ENCODE measurements at regions not wholly inside any gene's neighbourhood (a gene's known extent, or its start where the extent isn't known, plus 50 kb on each side); places are given as distances from the start of the nearest gene placed in this dataset.
A peak's percentile ranks its signal among the peaks of the same experiment; 100 is the strongest.
"Not testable (repeated sequence)": the region's sequence is repeated elsewhere in the genome, so short reads cannot be mapped to it uniquely, and the experiment has no call there.

DNA sequence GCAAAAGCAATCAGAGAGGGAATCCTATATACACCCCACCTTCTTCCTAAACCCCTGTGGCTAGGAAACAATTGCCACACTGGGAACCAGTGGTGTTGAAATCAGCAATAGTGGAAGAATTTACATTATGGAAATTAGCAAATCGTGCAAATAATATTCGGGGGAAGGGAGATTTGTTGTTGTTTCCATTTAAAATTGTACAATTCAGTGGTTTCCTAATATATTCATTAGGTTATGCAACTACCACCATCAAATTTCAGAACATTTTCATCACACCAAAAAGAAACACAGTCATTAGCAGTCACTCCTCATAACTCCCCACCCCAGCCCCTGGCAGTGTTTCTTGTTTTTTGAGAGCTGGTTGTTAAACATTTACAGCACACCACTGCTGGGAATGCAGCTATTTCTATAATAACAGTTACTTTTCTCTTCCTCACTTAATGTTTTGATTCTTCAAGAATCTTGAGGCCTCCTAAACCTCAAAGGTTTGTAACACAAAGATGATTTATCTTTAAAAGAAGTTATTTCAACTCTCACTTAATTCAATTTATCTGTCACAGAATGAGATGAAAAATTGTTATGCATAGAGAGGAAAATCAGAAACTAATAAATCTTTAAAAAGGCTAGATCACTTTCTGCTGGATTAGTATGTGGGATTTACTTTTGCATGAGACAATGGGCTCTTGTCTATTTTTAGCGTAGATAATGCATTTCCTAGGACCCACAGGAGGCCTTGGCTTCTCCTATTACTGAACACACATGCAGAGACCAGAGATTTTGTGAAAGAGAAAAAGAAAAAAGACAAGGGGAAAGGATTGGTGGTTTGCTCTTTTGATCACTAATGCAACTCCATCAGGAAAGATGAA is 91.8 kb upstream of the DAPK1 start:
- no peak for DNase-seq (ENCODE audit: low read depth)

DNA sequence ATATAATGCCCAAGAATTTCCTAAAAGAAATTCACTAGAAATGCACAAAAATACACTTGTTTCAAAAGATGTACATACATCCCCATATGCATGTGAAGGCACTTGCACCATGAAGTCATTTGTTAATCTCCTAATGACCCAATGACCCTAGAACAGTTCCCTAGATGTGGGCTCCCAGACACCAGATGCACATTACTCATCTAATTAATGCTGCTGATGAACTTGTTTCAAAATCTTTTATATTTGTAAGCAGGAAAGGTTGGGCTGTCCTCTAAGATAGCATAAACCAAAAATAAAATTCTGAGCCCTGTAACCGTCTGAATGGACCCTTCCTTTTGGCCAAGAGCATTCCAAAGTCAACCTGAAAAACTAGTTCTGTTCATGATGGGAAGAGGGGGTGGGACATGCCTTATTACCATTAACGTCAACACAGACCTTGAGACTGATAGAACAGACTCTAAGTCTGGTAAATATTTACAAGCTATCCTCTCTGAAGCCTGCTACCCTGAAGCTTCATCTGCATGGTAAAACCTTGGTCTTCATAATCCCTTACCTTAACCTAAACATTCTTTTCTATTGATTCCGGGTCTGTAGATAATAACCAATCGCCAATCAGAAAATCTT is 91.0 kb upstream of the DAPK1 start:
- no peak for DNase-seq (ENCODE audit: low read depth)

- DNase-seq (ENCODE audit: low read depth), result peak; percentile 39
These were observed 87.3 kb upstream of the DAPK1 start for GRCh38 chr9:87410047-87411005.

DNA sequence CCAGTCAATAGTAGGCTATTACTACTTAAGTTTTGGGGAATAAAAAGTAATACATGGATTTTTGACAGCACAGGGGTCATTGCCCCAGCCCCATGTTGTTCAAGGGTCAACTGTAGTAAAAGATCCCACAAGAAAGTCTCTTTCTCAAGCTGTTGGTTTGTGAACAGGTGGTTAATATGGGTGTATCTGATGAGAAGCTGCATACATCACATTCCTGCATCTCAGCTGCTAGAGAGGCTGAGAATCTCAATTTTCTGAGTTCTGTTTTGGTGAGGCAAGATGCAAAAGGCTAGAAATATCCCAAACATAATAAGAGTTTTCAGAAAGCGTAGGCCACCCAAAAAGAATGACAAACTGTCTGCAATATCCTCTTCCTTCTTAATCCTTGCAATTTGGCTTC is 76.8 kb upstream of the DAPK1 start:
- DNase-seq (ENCODE audit: low read depth), result no peak

DNA sequence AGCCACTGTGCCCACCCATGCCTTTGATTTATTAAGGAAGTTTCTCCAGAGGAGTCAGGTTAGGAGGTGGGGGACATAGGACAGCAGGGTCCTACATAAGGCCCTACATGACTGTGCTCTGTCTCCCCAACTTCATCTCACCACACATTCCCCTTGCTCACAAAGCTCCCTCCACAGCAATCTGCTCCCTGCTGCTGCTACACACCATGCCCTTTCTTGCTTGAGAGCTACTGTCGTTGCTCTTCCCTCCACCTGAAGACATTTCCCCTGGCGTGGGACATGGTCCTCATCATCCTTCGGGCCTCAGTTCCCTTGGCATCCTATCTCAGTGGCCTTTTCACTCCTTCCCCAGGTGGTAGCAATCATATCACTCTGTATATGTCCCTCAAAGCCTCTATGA is 75.9 kb upstream of the DAPK1 start:
- DNase-seq (ENCODE audit: low read depth), result no peak

- no peak for DNase-seq (ENCODE audit: low read depth)
These were observed 74.7 kb upstream of the DAPK1 start for GRCh38 chr9:87422999-87423398.

DNA sequence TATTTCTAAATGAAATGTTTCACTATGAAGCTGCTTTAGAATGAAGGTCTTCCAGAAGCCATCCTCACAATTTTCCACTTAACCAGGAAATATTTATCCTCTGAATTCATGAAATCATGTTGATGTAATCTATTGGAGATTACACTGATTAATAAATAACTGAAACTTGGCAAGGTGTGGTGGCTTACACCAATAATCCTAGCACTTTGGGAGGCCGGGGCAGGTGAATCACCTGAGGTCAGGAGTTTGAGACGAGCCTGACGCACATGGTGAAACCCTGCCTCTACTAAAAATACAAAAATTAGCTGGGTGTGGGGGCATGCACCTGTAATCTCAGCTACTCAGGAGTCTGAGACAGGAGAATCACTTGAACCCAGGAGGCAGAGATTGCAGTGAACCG is 73.8 kb upstream of the DAPK1 start:
- not testable (repeated sequence) for DNase-seq (ENCODE audit: low read depth)

DNA sequence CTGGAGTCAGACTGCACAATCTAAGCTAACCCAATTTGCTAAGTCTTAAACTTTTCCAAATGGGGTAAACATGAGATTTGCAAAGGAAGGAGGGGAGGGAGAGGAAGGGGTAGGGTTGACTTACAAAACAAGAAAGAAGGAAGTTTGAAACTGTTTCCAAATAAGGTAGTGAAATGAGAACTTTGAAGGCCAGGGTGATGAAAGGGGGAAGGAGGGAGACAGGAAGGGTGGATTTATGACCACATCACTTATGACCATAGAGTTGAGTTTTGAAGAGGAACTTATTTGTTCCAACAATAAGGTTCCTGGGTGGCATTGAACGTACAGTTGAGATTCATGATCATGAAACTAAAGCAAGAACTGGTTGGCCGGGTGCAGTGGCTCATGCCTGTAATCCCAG is 72.5 kb upstream of the DAPK1 start:
- DNase-seq (ENCODE audit: low read depth), result no peak

- no peak for DNase-seq (ENCODE audit: low read depth)
These were observed 69.7 kb upstream of the DAPK1 start for GRCh38 chr9:87427851-87428506.

GRCh38 chr9:87428659-87429058 is 69.0 kb upstream of the DAPK1 start:
- DNase-seq (ENCODE audit: low read depth), result no peak

DNA sequence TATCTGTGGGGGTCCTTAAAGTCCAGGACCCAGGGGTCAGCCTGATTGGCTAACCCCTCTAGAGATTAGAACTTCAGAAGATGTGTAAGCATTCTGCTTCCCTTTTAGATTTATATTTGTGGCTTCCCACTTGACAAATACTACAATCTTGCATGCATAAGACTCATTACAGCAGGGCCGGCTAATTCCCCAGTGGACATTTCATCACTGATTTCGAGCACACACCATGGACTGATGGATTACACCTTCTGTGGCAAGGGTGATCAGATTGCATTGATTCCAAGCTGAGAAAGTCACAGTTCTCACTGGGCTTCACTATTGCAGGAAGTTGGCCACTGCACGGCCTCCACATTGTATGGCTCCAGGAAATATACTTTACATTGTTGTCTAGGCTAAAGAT is 65.8 kb upstream of the DAPK1 start:
- DNase-seq (ENCODE audit: low read depth), result no peak

DNA sequence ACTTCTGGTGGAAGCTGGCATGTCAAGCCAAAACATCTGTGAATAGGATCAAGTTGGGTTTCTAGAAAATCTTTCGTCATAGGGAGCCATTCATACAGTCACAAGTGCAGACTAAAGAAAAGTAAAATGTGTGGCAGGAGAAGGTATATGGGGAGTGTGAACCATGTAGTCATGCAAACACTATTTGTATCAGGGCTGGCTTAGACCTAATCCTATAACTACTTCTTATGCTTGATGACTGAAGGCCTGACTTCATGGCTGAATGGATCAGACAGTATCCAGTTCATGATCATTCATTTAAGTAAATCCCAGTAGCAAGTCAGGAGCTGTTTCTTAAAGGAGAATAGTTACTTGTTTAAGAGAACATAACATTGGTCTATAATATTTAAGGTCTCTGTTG is 63.8 kb upstream of the DAPK1 start:
- no peak for DNase-seq (ENCODE audit: low read depth)

DNA sequence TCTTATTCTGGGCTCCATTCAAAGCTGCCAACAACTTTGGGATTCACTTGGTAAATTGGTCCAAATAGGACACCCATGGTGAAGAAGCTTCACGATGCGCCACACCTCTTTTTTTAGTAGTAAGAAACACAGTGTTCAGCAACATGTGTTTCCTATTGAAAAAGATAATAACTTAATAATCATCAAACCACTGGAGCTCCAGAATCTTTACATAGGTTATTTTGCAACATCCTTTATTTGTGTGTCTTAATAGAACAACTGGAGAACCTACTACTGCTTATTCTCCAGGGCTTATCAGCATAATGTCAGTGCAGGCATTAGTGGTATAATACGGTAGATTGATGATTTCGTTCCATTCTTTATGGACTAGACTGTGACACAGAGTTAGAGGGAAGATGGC is 63.3 kb upstream of the DAPK1 start:
- DNase-seq (ENCODE audit: low read depth), result no peak

DNA sequence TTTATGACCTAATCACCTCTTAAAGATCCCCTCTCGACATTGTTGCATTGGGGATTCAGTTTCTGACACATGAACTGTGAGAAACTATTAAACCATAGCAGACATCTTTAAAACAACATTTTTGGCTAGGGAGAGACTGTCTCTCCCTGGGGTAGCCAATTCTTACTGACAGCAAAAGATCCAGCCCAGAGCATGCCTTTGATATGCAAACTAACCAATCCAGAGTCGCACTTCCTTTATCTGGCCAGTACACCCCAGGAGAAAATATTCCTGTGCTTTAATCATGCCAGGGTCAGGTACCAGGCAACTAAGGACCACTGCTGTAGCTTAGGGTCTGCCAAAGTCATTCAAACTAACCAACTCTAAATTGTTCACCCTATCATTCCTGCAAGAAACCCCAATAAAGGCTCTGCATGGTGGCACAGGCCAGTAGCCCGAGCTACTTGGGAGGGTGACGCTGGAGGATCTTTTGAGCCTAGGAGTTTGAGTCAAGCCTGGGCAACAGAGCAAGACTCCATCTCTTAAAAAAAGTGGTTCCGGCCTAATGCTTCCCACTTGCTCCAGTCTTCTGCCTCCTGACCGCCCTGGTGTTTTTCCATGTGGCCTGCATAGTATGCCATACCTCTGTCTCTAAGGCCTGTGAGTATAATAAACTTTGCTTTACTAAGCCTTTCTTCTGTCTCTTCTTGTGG is 62.3 kb upstream of the DAPK1 start:
- no peak for DNase-seq (ENCODE audit: low read depth)

GRCh38 chr9:87436716-87437115 is 61.0 kb upstream of the DAPK1 start:
- no peak for DNase-seq (ENCODE audit: low read depth)

DNA sequence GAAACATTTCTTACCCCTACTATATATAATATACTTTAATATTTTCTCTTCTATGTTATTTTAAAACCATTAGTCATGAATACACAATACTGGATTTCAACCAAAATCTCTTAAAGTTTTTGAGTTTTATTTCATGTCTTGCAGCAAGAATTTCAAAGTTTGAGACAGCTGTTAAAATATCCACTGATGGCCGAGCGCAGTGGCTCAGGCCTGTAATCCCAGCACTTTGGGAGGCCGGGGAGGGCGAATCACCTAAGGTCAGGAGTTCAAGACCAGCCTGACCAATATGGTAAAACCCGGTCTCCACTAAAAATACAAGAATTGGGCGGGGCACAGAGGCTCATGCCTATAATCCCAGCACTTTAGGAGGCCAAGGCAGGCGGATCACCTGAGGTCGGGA is 59.7 kb upstream of the DAPK1 start:
- DNase-seq (ENCODE audit: low read depth), result no peak

DNA sequence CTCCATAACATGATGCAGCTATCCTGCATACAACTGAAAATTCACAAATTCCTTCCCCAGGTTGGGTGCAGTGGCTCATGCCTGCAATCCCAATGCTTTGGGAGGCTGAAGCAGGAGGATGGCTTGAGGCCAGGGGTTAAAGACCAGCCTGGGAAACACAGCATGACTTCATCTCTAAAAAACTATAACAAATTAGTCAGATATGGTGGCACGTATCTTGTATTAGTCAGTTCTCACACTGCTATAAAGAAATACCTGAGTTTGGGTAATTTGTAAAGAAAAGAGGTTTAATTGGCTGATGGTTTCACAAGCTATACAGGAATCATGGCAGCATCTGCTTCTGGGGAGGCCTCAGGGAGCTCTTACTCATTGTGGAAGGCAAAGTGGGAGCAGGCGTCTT is 56.4 kb upstream of the DAPK1 start:
- peak; percentile 50 for DNase-seq (ENCODE audit: low read depth)

DNA sequence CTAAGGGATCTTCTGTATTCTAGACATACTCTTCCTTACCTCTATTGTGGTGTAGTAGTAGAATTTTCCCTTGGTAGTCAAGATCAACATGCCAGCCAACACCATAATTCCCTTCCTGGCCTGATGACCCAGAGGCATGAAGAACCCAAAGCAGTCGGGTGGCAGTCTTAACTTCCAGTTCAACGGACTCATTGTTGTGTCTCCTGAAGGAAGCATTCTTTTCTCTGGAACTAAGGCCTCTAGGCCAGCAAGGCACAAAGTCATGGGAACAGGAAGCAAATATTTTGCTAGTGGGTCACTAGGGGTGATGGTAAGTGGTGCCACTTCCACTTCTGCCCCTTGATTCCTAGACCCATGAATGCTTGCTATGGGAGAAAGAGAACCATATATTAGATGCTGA is 55.2 kb upstream of the DAPK1 start:
- no peak for DNase-seq (ENCODE audit: low read depth)

- no peak for DNase-seq (ENCODE audit: low read depth)
These were observed 54.7 kb upstream of the DAPK1 start for GRCh38 chr9:87443006-87443405.

DNA sequence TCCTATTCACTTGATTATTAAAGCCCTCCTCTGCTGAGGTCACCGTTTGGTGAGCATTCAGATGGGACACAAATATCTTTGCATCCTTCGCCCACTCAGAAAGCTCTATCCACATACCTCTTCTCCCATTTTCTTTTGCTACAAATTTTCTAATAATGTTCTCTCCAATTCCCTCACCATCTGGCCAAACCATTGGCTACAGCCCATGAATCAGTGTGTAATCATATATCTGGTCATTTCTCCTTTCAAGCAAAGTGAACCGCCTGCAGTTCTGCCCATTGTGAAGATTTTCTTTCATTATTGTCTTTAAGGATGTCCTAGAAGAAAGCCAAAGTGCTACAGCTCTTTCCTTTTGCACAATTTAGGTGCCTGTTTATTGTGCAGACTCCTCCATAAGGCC is 54.2 kb upstream of the DAPK1 start:
- no peak for DNase-seq (ENCODE audit: low read depth)

- peak; percentile 45 for DNase-seq (ENCODE audit: low read depth)
These were observed 52.0 kb upstream of the DAPK1 start for GRCh38 chr9:87445646-87446045.

Data from Daoy (cell line).